Hepatocyte (in vitro differentiated cells): ENCODE measurements at regions not wholly inside any gene's neighbourhood (a gene's known extent, or its start where the extent isn't known, plus 50 kb on each side); places are given as distances from the start of the nearest gene placed in this dataset.

ENCODE experiments used
- DNase-seq: peaks from one replicate; pipeline ENCODE4 v3.0.0-alpha.2; 2016; ENCODE audit warnings: low spot score
- H2AFZ ChIP-seq: fragments of 200-600 bp; sonication (generic); 2 replicates; pipeline ENCODE4 v1.6.0; 2016; ENCODE audit warnings: antibody characterized with exemption, mild to moderate bottlenecking
- H3K27ac ChIP-seq: fragments of 200-600 bp; sonication (generic); 2 replicates; pipeline ENCODE4 v1.5.1; 2016; ENCODE audit warnings: mild to moderate bottlenecking
- H3K27me3 ChIP-seq: fragments of 200-600 bp; sonication (generic); 2 replicates; pipeline ENCODE4 v1.6.1; 2016
- H3K36me3 ChIP-seq: fragments of 200-600 bp; sonication (generic); replicated peaks from 2 replicates; pipeline ENCODE4 v1.5.1; 2016; ENCODE audit warnings: low read depth; ENCODE audit not compliant: insufficient read depth
- H3K4me1 ChIP-seq: fragments of 200-600 bp; sonication (generic); 2 replicates; pipeline ENCODE4 v1.5.1; 2016; ENCODE audit warnings: mild to moderate bottlenecking, moderate library complexity; ENCODE audit not compliant: insufficient read depth
- H3K4me2 ChIP-seq: fragments of 200-600 bp; sonication (generic); 2 replicates; pipeline ENCODE4 v1.6.0; 2016
- H3K4me3 ChIP-seq: fragments of 200-600 bp; sonication (generic); 2 replicates; pipeline ENCODE4 v1.5.1; 2016; ENCODE audit warnings: mild to moderate bottlenecking
- H3K79me2 ChIP-seq: fragments of 200-600 bp; sonication (generic); 2 replicates; pipeline ENCODE4 v1.6.0; 2017; ENCODE audit warnings: mild to moderate bottlenecking
- H3K9me2 ChIP-seq: fragments of 200-600 bp; sonication (generic); replicated peaks from 2 replicates; pipeline ENCODE4 v1.6.0; 2017; ENCODE audit warnings: mild to moderate bottlenecking; ENCODE audit not compliant: insufficient read depth
- H3K9me3 ChIP-seq: fragments of 200-600 bp; sonication (generic); 2 replicates; pipeline ENCODE4 v1.5.1; 2016; ENCODE audit warnings: low read depth, mild to moderate bottlenecking
- H4K20me1 ChIP-seq: fragments of 200-600 bp; sonication (generic); 2 replicates; pipeline ENCODE4 v1.6.0; 2016; ENCODE audit warnings: mild to moderate bottlenecking; ENCODE audit not compliant: insufficient read depth, poor library complexity, severe bottlenecking
- EZH2 ChIP-seq: fragments of 200-600 bp; sonication (generic); IDR thresholded peaks from 2 replicates; pipeline ENCODE4 v1.6.1; 2016; ENCODE audit warnings: antibody characterized with exemption, mild to moderate bottlenecking, borderline replicate concordance
- EZH2phosphoT487 ChIP-seq: fragments of 200-600 bp; sonication (generic); IDR thresholded peaks from one replicate; pipeline ENCODE4 v1.6.1; 2018; ENCODE audit warnings: antibody characterized with exemption, mild to moderate bottlenecking, low read depth, moderate library complexity; ENCODE audit not compliant: unreplicated experiment, severe bottlenecking
- WGBS: methylation state at CpG from one replicate; pipeline ENCODE4 v1.1.6; 2016; ENCODE audit warnings: low lambda C conversion rate; ENCODE audit errors: missing lambda C conversion rate; 5-methylcytosine and 5-hydroxymethylcytosine counted together
- TF ChIP-seq, protein P1 (sequence below): fragments of 200-600 bp; sonication (generic); IDR thresholded peaks from 2 replicates; pipeline ENCODE4 v1.5.1; 2016; ENCODE audit warnings: antibody characterized with exemption, mild to moderate bottlenecking; ENCODE audit not compliant: poor library complexity

DNA sequence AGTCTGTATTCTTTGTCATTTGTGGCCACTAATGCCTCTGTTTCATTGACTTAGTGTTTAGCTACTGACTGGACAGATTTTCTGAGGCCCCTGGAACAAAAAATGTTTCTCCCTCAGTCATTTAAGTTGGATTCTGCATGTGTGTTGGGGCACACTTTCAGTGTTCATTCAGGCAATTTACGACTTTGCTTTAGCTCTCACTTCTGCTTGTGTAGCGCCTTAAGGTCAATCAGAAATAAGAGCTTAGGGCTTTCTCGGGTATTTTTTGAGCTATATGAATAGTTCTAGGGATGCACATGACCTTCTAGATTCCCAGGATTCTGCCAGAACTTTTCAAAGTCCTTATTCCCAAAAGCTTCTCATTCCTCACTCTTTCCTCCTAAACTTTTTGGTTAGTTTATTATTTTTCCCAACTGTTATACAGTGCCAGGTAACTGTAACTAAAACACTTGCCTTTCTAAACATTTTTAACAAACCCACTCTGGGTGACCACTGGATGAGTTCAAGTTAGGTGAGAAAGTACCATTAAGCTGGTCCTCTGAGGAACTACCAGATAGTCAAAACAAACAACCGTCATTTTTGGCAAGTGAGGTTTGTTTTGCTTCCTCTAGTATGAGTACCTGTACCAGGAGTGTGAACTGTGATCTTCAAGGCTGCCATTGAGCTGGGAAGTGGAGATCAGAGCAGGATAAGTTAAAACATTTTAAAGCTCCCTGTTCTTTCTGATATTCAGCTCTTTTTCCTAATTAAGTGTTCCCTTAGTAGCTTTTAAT is 571.3 kb upstream of the TLE4 start:
- no peaks in the 10 kb centered on the region for H4K20me1 ChIP-seq
- no peak overlapping the region for H3K4me3 ChIP-seq
- TF ChIP-seq EZH2 = no peak
- TF ChIP-seq, protein P1, sequence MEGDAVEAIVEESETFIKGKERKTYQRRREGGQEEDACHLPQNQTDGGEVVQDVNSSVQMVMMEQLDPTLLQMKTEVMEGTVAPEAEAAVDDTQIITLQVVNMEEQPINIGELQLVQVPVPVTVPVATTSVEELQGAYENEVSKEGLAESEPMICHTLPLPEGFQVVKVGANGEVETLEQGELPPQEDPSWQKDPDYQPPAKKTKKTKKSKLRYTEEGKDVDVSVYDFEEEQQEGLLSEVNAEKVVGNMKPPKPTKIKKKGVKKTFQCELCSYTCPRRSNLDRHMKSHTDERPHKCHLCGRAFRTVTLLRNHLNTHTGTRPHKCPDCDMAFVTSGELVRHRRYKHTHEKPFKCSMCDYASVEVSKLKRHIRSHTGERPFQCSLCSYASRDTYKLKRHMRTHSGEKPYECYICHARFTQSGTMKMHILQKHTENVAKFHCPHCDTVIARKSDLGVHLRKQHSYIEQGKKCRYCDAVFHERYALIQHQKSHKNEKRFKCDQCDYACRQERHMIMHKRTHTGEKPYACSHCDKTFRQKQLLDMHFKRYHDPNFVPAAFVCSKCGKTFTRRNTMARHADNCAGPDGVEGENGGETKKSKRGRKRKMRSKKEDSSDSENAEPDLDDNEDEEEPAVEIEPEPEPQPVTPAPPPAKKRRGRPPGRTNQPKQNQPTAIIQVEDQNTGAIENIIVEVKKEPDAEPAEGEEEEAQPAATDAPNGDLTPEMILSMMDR = no peak
- TF ChIP-seq EZH2phosphoT487 = no peak
- no peaks in the 10 kb centered on the region for H3K9me3 ChIP-seq
- H3K36me3 ChIP-seq = no peaks in the 10 kb centered on the region
- H3K9me2 ChIP-seq = no peaks in the 10 kb centered on the region
- DNase-seq = no peak
- no peaks in the 10 kb centered on the region for H3K27me3 ChIP-seq
- H2AFZ ChIP-seq = no peak overlapping the region
- no peaks in the 10 kb centered on the region for H3K79me2 ChIP-seq
- WGBS = 75% methylated on average over 4 of the region's 4 CpGs
- no peak overlapping the region for H3K4me2 ChIP-seq
- no peaks in the 10 kb centered on the region for H3K4me1 ChIP-seq
- H3K27ac ChIP-seq = no peak overlapping the region

DNA sequence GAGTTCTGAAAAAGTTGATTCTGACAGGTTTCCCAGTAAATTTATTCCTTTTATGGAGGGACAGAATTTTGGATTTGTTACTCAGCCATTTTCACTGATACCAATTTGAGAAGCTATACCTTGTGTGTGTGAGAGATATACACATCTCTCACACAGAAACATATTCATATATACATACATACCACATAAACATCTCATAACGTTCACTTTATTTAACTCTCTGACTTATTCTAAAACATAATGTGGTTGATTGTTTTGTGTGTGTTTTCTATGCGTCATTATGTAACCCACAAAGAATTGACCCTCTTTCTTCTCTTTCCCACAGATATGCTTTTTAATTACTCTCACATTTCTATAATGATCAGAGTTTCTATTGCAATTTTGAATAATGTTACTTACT is 570.8 kb upstream of the TLE4 start:
- H3K36me3 ChIP-seq = no peaks in the 10 kb centered on the region
- no peak for TF ChIP-seq EZH2phosphoT487
- no peak for TF ChIP-seq EZH2
- TF ChIP-seq, protein P1 = no peak
- H2AFZ ChIP-seq = no peak overlapping the region
- no peaks in the 10 kb centered on the region for H3K79me2 ChIP-seq
- H3K4me3 ChIP-seq = no peak overlapping the region
- H3K4me1 ChIP-seq = no peaks in the 10 kb centered on the region
- no peaks in the 10 kb centered on the region for H3K9me2 ChIP-seq
- no peak for DNase-seq
- H4K20me1 ChIP-seq = no peaks in the 10 kb centered on the region
- 91% methylated on average over 2 of the region's 2 CpGs for WGBS
- H3K27me3 ChIP-seq = no peaks in the 10 kb centered on the region
- H3K27ac ChIP-seq = no peak overlapping the region
- H3K4me2 ChIP-seq = no peak overlapping the region
- H3K9me3 ChIP-seq = no peaks in the 10 kb centered on the region

DNA sequence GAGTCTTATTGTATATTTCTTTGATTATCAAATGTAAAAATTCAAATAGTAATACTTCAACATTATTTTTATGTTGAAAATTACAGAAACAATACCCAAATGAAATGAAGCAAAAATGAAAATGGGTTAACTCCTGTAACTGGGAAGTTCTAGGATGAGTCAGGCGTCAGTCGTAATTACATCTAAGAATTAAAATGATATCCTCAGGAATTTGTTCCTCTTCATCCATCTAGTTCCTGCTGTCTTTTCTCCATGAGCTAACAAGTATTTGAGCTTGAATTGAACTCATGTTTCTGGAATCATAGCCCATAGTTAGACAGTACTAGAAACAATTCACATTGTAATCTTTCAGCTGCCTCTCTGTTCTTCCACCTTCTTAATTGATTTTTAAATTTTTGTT is 568.3 kb upstream of the TLE4 start:
- H3K27ac ChIP-seq = no peak overlapping the region
- H3K4me3 ChIP-seq = no peak overlapping the region
- no peaks in the 10 kb centered on the region for H3K4me1 ChIP-seq
- DNase-seq = no peak
- H3K4me2 ChIP-seq = no peak overlapping the region
- no peaks in the 10 kb centered on the region for H3K79me2 ChIP-seq
- H2AFZ ChIP-seq = no peak overlapping the region
- H3K36me3 ChIP-seq = no peaks in the 10 kb centered on the region
- no peaks in the 10 kb centered on the region for H3K9me3 ChIP-seq
- WGBS = 93% methylated on average over 2 of the region's 2 CpGs
- H4K20me1 ChIP-seq = no peaks in the 10 kb centered on the region
- no peak for TF ChIP-seq EZH2
- TF ChIP-seq, protein P1 = no peak
- no peak for TF ChIP-seq EZH2phosphoT487
- H3K27me3 ChIP-seq = no peaks in the 10 kb centered on the region
- no peaks in the 10 kb centered on the region for H3K9me2 ChIP-seq
